ENCODE measurements at regions not wholly inside any gene's neighbourhood (a gene's known extent, or its start where the extent isn't known, plus 50 kb on each side); places are given as distances from the start of the nearest gene placed in this dataset.
"Not testable (repeated sequence)": the region's sequence is repeated elsewhere in the genome, so short reads cannot be mapped to it uniquely, and the experiment has no call there.

DNA sequence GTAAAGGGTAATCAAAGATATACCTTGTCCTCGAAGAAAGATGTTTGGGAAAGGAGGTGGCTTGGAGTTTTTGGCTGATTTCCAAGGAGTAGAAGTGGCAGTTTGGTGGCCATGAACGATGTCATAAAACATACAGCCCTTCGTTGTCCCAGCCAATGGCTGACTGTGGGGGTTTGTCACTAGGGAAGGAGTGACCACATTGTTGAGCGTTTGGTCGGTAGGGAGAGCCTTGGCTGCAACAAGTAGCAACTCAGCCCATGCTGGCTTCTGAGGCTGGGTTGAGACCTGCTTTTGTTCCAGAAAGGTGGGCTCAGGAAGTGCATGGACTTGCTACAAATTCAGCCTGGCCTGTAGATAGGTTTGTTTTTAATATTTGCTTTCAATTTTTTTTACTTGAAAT, 128.3 kb downstream of the BOD1 start:
- TF ChIP-seq, protein P1, sequence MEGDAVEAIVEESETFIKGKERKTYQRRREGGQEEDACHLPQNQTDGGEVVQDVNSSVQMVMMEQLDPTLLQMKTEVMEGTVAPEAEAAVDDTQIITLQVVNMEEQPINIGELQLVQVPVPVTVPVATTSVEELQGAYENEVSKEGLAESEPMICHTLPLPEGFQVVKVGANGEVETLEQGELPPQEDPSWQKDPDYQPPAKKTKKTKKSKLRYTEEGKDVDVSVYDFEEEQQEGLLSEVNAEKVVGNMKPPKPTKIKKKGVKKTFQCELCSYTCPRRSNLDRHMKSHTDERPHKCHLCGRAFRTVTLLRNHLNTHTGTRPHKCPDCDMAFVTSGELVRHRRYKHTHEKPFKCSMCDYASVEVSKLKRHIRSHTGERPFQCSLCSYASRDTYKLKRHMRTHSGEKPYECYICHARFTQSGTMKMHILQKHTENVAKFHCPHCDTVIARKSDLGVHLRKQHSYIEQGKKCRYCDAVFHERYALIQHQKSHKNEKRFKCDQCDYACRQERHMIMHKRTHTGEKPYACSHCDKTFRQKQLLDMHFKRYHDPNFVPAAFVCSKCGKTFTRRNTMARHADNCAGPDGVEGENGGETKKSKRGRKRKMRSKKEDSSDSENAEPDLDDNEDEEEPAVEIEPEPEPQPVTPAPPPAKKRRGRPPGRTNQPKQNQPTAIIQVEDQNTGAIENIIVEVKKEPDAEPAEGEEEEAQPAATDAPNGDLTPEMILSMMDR (IDR thresholded peaks at IDR 0.05), result no peak

DNA sequence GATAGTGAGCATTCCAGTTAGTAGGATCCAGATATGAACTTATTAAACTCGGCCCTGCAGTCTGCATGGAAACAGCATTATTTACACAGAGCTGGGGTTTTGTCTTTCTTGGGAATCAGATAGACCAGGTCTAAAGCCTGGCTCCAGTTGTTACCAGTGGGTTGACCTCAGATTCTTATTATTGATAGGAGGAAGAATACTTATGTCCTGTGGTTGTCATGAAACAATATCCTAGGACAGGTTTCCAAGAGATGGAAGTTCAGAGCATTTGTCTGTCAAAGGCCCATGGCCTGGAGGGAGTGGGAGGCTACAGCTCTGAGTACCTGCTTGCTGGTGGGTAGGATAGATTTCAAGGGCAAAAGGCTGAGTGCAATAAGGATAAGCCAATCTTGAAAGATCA, 129.2 kb downstream of the BOD1 start:
- TF ChIP-seq, protein P1 (IDR thresholded peaks at IDR 0.05), result no peak
- peak overlapping the region in 1 of 2 donors; percentile 63 for H3K27ac ChIP-seq
- DNase-seq (ENCODE audit: low spot score), result no peak
- no peak overlapping the region for H3K4me3 ChIP-seq

More for the DNA sequence above, 128.3 kb downstream of the BOD1 start:
- no peak overlapping the region for H3K4me3 ChIP-seq
- DNase-seq (ENCODE audit: low spot score), result no peak
- H3K27ac ChIP-seq, result no peak overlapping the region

DNA sequence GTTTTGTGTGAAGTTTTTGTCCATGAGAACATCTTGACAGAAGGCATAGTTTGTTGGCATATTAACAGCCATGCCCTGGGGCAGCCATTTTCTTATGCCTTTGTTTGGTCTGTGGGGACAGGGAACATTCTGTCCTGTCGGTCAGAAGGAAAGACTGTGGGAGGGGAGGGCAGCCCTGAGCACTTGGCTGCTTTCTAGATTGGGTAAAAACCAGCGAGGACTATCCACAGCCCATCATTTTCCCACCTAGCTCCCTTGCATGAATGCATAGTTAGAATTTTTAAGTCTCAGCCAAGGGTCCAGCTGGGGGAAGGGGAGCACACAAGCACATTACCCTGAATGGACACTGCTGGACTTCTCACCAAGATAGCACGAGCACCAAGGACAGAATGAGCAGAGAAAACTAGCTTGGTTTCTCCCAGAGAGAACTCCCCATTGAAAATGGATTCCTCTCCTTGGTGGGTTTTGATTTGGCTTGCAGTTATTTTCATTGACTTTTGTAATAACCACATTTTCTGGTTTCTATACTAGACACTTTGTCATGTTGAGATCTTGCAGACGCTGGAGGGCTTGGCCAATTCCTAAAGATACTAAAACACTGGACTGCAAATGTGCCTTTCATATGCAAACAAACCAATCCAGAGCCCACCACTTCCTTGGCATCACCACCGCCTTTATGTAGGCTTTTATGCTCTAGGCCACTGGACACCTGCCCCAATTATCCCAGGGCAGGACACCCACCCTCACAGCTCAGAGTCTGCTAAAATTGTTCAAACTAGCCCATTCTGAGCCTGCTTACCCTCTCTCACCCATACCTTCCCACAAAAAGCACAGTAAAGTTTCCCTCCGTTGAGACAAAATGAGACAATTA, 129.9 kb downstream of the BOD1 start:
- TF ChIP-seq, protein P1 (IDR thresholded peaks at IDR 0.05), result no peak
- Histone ChIP-seq H3K27ac (peak overlapping the region in 1 of 2 donors; percentile 63), H3K4me3 (no peak overlapping the region)
- peak; percentile 69 for DNase-seq (ENCODE audit: low spot score)

DNA sequence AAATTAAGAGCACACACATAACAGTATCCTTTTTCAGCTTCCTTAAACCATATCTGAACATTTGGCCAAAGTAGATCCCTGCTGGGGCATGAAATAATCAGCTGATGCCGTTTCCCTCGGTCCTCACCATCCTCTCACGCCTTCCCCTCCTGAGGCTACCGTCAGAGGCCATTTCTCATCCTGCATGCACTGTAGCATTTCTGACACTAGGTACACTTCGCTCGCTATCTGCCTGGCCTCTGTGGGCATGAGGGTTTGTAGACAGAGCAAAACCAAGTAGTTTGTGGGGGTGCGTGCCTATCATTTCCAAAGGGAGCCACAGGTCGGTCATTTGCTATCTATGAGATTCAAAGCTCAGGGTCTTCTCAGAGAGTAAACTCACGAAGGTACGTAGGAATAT, 131.9 kb downstream of the BOD1 start:
- DNase-seq (ENCODE audit: low spot score), result peak; percentile 43
- TF ChIP-seq, protein P1 (IDR thresholded peaks at IDR 0.05), result no peak
- Histone ChIP-seq H3K27ac (no peak overlapping the region), H3K4me3 (no peak overlapping the region)

DNA sequence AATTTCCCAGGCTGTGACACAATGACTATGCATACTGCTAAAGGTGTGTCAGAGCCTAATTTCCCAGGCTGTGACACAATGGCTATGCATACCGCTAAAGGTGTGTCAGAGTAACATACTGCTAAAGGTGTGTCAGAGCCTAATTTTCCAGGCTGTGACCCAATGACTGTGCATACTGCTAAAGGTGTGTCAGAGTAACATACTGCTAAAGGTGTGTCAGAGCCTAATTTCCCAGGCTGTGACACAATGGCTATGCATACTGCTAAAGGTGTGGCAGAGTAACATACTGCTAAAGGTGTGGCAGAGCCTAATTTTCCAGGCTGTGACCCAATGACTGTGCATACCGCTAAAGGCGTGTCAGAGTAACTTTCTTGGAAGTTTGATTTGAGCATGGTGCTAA, 132.9 kb downstream of the BOD1 start:
- H3K4me3 ChIP-seq; DNase-seq (ENCODE audit: low spot score); H3K27ac ChIP-seq: not testable (repeated sequence)

DNA sequence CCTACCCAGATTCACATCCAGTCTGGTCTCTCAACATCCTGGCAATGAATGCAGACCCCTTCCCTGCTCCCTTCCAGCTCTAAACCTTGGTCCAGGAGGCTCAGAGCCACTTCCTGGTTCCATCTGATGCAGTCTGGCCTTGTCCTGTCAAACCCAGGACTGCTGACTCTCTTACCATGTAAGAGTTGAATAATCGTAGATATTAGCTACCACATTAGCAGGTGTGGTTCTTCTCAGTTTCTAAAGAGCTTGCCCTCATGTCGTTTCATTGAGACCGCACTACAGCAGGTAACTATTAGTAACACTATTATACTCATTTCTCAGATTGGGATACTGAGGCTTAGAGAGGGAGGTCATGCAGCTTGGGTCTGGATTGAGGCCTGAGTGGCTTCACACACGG, 133.3 kb downstream of the BOD1 start:
- TF ChIP-seq, protein P1 (IDR thresholded peaks at IDR 0.05), result no peak
- no peak overlapping the region for H3K4me3 ChIP-seq
- no peak overlapping the region for H3K27ac ChIP-seq
- DNase-seq (ENCODE audit: low spot score), result no peak

DNA sequence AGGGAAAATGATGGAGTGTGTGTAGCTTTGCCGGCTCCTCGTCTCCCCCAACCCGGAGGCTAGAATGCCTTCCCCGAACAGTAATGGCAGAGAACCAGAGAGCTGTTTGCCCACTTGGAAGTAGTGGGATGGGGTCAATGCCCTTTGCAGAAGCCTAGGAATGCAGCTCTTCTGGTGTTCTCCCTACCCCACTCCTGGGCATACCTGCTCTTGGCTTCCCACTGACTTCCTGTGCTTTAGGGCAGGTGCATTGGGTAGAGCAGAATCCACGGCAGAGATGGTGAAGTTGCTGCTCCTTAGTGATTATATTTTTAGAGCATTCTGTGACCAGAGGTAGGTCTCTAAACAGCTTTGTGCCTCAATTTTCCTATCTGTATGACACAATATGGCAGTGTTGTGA, 134.6 kb downstream of the BOD1 start:
- no peak for DNase-seq (ENCODE audit: low spot score)

More for the DNA sequence above, 134.6 kb downstream of the BOD1 start:
- TF ChIP-seq, protein P1 (IDR thresholded peaks at IDR 0.05), result no peak
- Histone ChIP-seq H3K27ac (no peak overlapping the region), H3K4me3 (no peak overlapping the region)
